ENCODE measurements at regions not wholly inside any gene's neighbourhood (a gene's known extent, or its start where the extent isn't known, plus 50 kb on each side); places are given as distances from the start of the nearest gene placed in this dataset.

DNA sequence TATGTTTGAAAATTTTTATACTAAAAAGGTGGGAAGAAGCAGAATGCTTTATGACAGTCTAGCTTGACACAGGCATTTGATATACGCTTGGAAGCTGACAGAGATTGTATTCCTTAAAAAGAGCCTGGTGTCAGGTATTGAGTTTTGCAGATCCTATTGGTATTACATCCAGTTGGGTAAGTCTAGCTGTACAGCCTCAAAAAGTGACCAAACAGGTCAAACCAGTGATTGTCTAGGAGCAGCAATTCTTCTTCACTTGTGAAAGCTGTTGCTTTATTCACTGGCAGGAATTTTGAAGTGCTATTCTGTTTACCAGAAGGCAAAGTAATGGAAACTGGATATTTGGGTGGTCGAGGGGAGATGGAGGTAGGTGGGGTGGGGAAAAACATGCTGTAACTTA lies 77.5 kb downstream of the UCHL1 start:
- Histone ChIP-seq H3K36me3 (no peaks in the 10 kb centered on the region), H3K4me1 (ENCODE audit: control insufficient read depth in 1 of 2, low read depth in 2 of 2) (no peaks in the 10 kb centered on the region), H3K27ac (no peak overlapping the region), H3K4me3 (no peak overlapping the region), H3K9me3 (no peaks in the 10 kb centered on the region), H3K27me3 (replicated peaks; ENCODE audit: insufficient read depth) (no peaks in the 10 kb centered on the region)
- no peak for DNase-seq (ENCODE audit: low spot score)
- TF ChIP-seq, protein P1, sequence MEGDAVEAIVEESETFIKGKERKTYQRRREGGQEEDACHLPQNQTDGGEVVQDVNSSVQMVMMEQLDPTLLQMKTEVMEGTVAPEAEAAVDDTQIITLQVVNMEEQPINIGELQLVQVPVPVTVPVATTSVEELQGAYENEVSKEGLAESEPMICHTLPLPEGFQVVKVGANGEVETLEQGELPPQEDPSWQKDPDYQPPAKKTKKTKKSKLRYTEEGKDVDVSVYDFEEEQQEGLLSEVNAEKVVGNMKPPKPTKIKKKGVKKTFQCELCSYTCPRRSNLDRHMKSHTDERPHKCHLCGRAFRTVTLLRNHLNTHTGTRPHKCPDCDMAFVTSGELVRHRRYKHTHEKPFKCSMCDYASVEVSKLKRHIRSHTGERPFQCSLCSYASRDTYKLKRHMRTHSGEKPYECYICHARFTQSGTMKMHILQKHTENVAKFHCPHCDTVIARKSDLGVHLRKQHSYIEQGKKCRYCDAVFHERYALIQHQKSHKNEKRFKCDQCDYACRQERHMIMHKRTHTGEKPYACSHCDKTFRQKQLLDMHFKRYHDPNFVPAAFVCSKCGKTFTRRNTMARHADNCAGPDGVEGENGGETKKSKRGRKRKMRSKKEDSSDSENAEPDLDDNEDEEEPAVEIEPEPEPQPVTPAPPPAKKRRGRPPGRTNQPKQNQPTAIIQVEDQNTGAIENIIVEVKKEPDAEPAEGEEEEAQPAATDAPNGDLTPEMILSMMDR (IDR thresholded peaks at IDR 0.05) = no peak
- no peak for ATAC-seq (ENCODE audit: insufficient number of reproducible peaks, low FRiP score, low read depth)

DNA sequence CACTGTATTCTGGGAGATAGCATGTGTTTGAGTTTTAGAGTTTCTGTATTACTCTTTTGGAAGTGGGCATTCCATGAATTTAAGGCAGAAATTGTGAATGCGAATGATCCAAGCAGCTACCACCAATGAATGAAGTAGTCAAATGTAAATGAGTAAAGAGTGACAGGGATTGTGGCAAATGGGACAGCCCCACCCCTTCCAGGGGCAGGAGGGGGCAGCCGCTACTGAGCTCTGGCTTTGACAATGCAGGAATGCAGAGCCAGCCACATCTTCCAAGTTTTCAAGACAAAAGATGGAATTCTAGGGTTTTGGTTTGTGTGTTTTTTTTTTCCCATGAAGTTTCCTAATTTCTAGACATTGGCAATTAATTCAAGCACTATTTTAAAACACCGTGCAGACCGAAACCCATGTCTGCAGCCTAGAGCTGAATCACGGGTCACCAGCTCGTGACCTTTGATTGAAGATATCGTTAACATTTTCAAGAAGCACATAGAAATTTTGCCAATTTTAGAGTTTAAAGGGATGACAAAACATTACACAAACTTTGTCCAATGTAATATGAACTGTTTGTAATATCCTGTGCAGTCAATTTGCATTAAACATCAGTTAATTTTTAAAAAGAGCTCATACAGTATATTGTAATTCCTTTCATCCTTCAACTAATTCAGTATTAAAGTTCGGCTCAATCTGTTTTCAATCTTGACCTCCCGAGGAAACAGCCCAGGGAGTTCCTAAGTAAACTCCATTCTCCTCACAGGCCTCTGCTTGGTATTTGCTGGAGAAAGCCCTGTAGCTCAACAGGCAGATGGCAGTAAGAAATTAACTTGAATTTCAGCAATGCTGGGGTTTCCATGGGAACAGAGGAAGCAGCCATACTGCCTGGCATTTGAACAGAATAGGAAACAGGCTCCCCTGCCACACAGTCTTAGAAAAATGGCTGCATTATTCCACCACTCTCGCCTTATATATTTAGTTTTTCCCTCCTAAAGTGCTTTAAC lies 83.4 kb downstream of the UCHL1 start:
- H3K4me1 ChIP-seq (ENCODE audit: control insufficient read depth in 1 of 2, low read depth in 2 of 2) = peaks cover 0 to 4% of the 10 kb centered on the region in 2 donors
- no peaks in the 10 kb centered on the region for H3K27me3 ChIP-seq (replicated peaks; ENCODE audit: insufficient read depth)
- TF ChIP-seq, protein P1 (IDR thresholded peaks at IDR 0.05) = peak; percentile 26
- H3K4me3 ChIP-seq = no peak overlapping the region
- DNase-seq (ENCODE audit: low spot score) (no peak), ATAC-seq (ENCODE audit: insufficient number of reproducible peaks, low FRiP score, low read depth) (peak; percentile 96)
- no peak overlapping the region for H3K27ac ChIP-seq
- H3K9me3 ChIP-seq = no peaks in the 10 kb centered on the region
- no peaks in the 10 kb centered on the region for H3K36me3 ChIP-seq

DNA sequence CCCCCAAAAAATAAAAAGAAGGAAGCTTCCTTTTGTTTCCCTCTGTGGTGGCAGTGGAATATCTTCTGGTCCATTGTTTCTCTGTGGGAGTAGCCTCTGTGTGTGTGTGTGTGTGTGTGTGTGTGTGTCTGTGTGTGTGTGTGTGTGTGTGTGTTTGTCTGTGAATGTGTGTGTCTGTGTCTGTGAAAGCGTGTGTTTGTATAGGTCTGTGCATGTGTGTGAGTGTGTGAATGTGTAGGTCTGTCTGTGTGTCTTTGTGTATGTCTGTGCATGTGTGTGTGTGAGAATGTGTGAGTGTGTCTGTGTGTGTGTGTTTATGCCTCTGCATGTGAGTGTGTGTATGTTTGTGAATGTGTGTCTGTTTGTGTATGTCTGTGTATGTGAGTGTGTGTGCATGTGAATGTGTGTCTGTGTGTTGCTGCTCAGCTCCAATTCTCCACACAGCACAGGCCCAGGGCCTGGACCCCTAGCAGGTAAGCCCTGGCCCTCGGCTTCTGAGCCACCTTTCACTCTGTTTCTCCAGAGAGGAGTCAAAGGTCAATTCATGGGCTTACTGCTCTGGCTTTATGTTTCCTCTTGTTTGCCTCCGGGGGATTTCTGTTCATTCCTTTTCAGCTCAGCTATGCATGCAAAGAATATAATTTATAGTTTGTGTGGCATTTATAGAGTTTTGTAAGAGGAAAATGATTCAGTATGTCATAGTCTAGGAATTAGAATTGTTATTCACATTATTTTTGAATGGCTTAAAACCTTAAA lies 89.8 kb downstream of the UCHL1 start:
- no peak overlapping the region for H3K4me3 ChIP-seq
- H3K9me3 ChIP-seq = no peaks in the 10 kb centered on the region
- H3K36me3 ChIP-seq = no peaks in the 10 kb centered on the region
- no peaks in the 10 kb centered on the region for H3K27me3 ChIP-seq (replicated peaks; ENCODE audit: insufficient read depth)
- no peaks in the 10 kb centered on the region for H3K4me1 ChIP-seq (ENCODE audit: control insufficient read depth in 1 of 2, low read depth in 2 of 2)
- ATAC-seq (ENCODE audit: insufficient number of reproducible peaks, low FRiP score, low read depth) (no peak), DNase-seq (ENCODE audit: low spot score) (no peak)
- H3K27ac ChIP-seq = no peak overlapping the region
- TF ChIP-seq, protein P1 (IDR thresholded peaks at IDR 0.05) = no peak

DNA sequence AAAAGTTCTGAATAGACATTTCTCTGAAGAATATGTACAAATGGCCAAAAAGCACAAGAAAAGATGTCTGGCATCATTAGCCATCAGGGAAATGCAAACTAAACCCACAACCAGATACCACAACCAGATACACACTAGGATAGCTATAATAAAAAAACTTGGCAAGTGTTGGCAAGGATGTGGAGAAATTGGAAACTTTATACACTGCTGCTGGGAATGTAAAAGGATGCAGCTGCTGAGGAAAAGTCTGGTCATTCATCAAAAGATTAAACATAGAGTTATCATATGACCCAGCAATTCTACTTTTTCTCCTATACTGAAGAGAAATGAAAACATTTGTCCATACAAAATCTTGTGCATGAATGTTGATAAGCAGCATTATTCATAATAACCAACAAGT lies 92.3 kb downstream of the UCHL1 start:
- Histone ChIP-seq H3K36me3 (no peaks in the 10 kb centered on the region), H3K27ac (no peak overlapping the region), H3K9me3 (no peaks in the 10 kb centered on the region), H3K4me1 (ENCODE audit: control insufficient read depth in 1 of 2, low read depth in 2 of 2) (no peaks in the 10 kb centered on the region), H3K27me3 (replicated peaks; ENCODE audit: insufficient read depth) (no peaks in the 10 kb centered on the region), H3K4me3 (no peak overlapping the region)
- ATAC-seq (ENCODE audit: insufficient number of reproducible peaks, low FRiP score, low read depth) = no peak
- DNase-seq (ENCODE audit: low spot score) = no peak
- TF ChIP-seq, protein P1 (IDR thresholded peaks at IDR 0.05) = no peak
